Prostate gland (tissue), 2 donors: ENCODE measurements at regions not wholly inside any gene's neighbourhood (a gene's known extent, or its start where the extent isn't known, plus 50 kb on each side); places are given as distances from the start of the nearest gene placed in this dataset.

Source experiments
- DNase-seq: peaks from one replicate; pipeline ENCODE4 v3.0.0-alpha.2; 2019; ENCODE audit warnings: low spot score
- H3K27ac ChIP-seq, 2 donors: fragments of 200-600 bp; sonication (generic); 2 replicates each; pipeline ENCODE4 v1.5.1; 2017 to 2019
- H3K27me3 ChIP-seq: fragments of 200-600 bp; sonication (generic); replicated peaks from 2 replicates; pipeline ENCODE4 v1.5.1; 2019; ENCODE audit not compliant: insufficient read depth
- H3K36me3 ChIP-seq, 2 donors: fragments of 200-600 bp; sonication (generic); 1 replicate in 1 of 2; 2 replicates in 1 of 2; pipeline versions ENCODE4 v1.5.1 to v1.8.1; 2017 to 2019
- H3K4me1 ChIP-seq: fragments of 200-600 bp; sonication (generic); replicated peaks from 2 replicates; pipeline ENCODE4 v1.5.1; 2019
- H3K4me3 ChIP-seq, 2 donors: fragments of 200-600 bp; sonication (generic); 2 replicates each; pipeline ENCODE4 v1.5.1; 2017 to 2019
- H3K9me3 ChIP-seq: fragments of 200-600 bp; sonication (generic); 2 replicates; pipeline ENCODE4 v1.5.1; 2017
- CTCF ChIP-seq, 4 experiments: fragments of 200-600 bp in 2 of 4; fragments of 450-650 bp in 2 of 4; sonication (generic) in 2 of 4; IDR thresholded peaks; 1 replicate in 3 of 4; 2 replicates in 1 of 4; pipeline ENCODE4 v1.5.1; 2016 to 2019; ENCODE audit warnings: antibody characterized with exemption in 4 of 4, mild to moderate bottlenecking in 2 of 4, moderate library complexity in 2 of 4
- POLR2A ChIP-seq: fragments of 450-650 bp; IDR thresholded peaks from one replicate; pipeline ENCODE4 v1.6.1; 2016; ENCODE audit warnings: antibody characterized with exemption, mild to moderate bottlenecking
- POLR2AphosphoS5 ChIP-seq: sonication (generic); formaldehyde crosslinking; IDR thresholded peaks from one replicate; pipeline ENCODE4 v1.6.1; 2017; ENCODE audit warnings: antibody characterized with exemption
- WGBS: methylation state at CpG from one replicate; pipeline ENCODE4 v1.1.5; 2018; 5-methylcytosine and 5-hydroxymethylcytosine counted together
- intact Hi-C: fragments of 100-400 bp; cut with DNase I; formaldehyde crosslinking; loops from one replicate; pipeline ENCODE4 v1.14.2; 2022

- intact Hi-C loops = no loop called here
- TF ChIP-seq CTCF (IDR thresholded peaks at IDR 0.05) = no peak
- no peak for TF ChIP-seq POLR2A
- TF ChIP-seq POLR2AphosphoS5 = no peak
- no peaks in the 10 kb centered on the region for H3K4me1 ChIP-seq
- no peak overlapping the region for H3K27ac ChIP-seq
- H3K4me3 ChIP-seq = no peak overlapping the region
- no peaks in the 10 kb centered on the region for H3K27me3 ChIP-seq
- 88% methylated on average over 3 of the region's 3 CpGs for WGBS
- H3K36me3 ChIP-seq = no peaks in the 10 kb centered on the region
- DNase-seq = no peak
- no peaks in the 10 kb centered on the region for H3K9me3 ChIP-seq
These were observed 237.6 kb downstream of the CSNK2A3 start for GRCh38 chr11:11115475-11115874.

- no peak for DNase-seq
- H3K36me3 ChIP-seq = no peaks in the 10 kb centered on the region
- no peak overlapping the region for H3K27ac ChIP-seq
- H3K9me3 ChIP-seq = no peaks in the 10 kb centered on the region
- H3K4me3 ChIP-seq = no peak overlapping the region
- TF ChIP-seq POLR2AphosphoS5 = no peak
- no peak for TF ChIP-seq CTCF (IDR thresholded peaks at IDR 0.05)
- no peak for TF ChIP-seq POLR2A
- intact Hi-C loops = no loop called here
- no peaks in the 10 kb centered on the region for H3K4me1 ChIP-seq
- no peaks in the 10 kb centered on the region for H3K27me3 ChIP-seq
- WGBS = 96% methylated on average over 1 of the region's 1 CpG
These were observed 239.4 kb downstream of the CSNK2A3 start for GRCh38 chr11:11113626-11114025.

- TF ChIP-seq CTCF (IDR thresholded peaks at IDR 0.05) = no peak
- TF ChIP-seq POLR2AphosphoS5 = no peak
- no peak for TF ChIP-seq POLR2A
- H3K9me3 ChIP-seq = no peaks in the 10 kb centered on the region
- H3K4me3 ChIP-seq = no peak overlapping the region
- H3K4me1 ChIP-seq = no peaks in the 10 kb centered on the region
- intact Hi-C loops = no loop called here
- H3K27ac ChIP-seq = no peak overlapping the region
- H3K36me3 ChIP-seq = no peaks in the 10 kb centered on the region
- WGBS = 96% methylated on average over 5 of the region's 5 CpGs
- no peak for DNase-seq
- no peaks in the 10 kb centered on the region for H3K27me3 ChIP-seq
These were observed 245.0 kb downstream of the CSNK2A3 start for GRCh38 chr11:11108026-11108425.

- H3K27me3 ChIP-seq = no peaks in the 10 kb centered on the region
- H3K4me1 ChIP-seq = no peaks in the 10 kb centered on the region
- TF ChIP-seq POLR2AphosphoS5 = no peak
- no peak overlapping the region for H3K4me3 ChIP-seq
- DNase-seq = no peak
- 79% methylated on average over 4 of the region's 4 CpGs for WGBS
- H3K9me3 ChIP-seq = no peaks in the 10 kb centered on the region
- no peak overlapping the region for H3K27ac ChIP-seq
- no peaks in the 10 kb centered on the region for H3K36me3 ChIP-seq
- intact Hi-C loops = no loop called here
These were observed 245.8 kb downstream of the CSNK2A3 start for GRCh38 chr11:11107076-11107723.

- H3K36me3 ChIP-seq = no peaks in the 10 kb centered on the region
- no peaks in the 10 kb centered on the region for H3K4me1 ChIP-seq
- no peaks in the 10 kb centered on the region for H3K27me3 ChIP-seq
- no peak for DNase-seq
- no peak overlapping the region for H3K4me3 ChIP-seq
- no peak for TF ChIP-seq CTCF (IDR thresholded peaks at IDR 0.05)
- TF ChIP-seq POLR2AphosphoS5 = no peak
- TF ChIP-seq POLR2A = no peak
- H3K9me3 ChIP-seq = no peaks in the 10 kb centered on the region
- no peak overlapping the region for H3K27ac ChIP-seq
- intact Hi-C loops = no loop called here
- WGBS = 79% methylated on average over 1 of the region's 1 CpG
These were observed 247.5 kb upstream of the ZBED5 start for GRCh38 chr11:11105361-11105760.
